ENCODE measurements at regions not wholly inside any gene's neighbourhood (a gene's known extent, or its start where the extent isn't known, plus 50 kb on each side); places are given as distances from the start of the nearest gene placed in this dataset.

GRCh38 chr5:5581080-5581479, 158.6 kb downstream of the ICE1 start:
- no peak for DNase-seq (ENCODE audit: low spot score)
- H3K27ac ChIP-seq, result no peak overlapping the region
- H3K4me3 ChIP-seq, result no peak overlapping the region
- 83% methylated on average over 3 of the region's 3 CpGs for WGBS
- H3K27me3 ChIP-seq (replicated peaks; ENCODE audit: insufficient read depth), result no peaks in the 10 kb centered on the region
- H3K36me3 ChIP-seq, result no peaks in the 10 kb centered on the region
- H3K9me3 ChIP-seq, result no peaks in the 10 kb centered on the region
- intact Hi-C loops (cut with DNase I), result no loop called here
- no peaks in the 10 kb centered on the region for H3K4me1 ChIP-seq (replicated peaks)
- no peak for TF ChIP-seq CTCF (IDR thresholded peaks at IDR 0.05)
- no peak for TF ChIP-seq POLR2A (IDR thresholded peaks at IDR 0.05)
- no peak for TF ChIP-seq POLR2AphosphoS5 (IDR thresholded peaks at IDR 0.05)

GRCh38 chr5:5576744-5577143, 154.3 kb downstream of the ICE1 start:
- Histone ChIP-seq H3K27ac (no peak overlapping the region), H3K4me1 (replicated peaks) (no peaks in the 10 kb centered on the region), H3K36me3 (no peaks in the 10 kb centered on the region), H3K27me3 (replicated peaks; ENCODE audit: insufficient read depth) (no peaks in the 10 kb centered on the region), H3K4me3 (no peak overlapping the region), H3K9me3 (no peaks in the 10 kb centered on the region)
- intact Hi-C loops (cut with DNase I), result loop anchor here (10.0 kb wide), 1 partner anchor 78 kb away; no protein-coding TSS in a partner anchor
- DNase-seq (ENCODE audit: low spot score), result no peak
- WGBS, result 90% methylated on average over 6 of the region's 6 CpGs
- TF ChIP-seq CTCF (IDR thresholded peaks at IDR 0.05) (no peak), POLR2A (IDR thresholded peaks at IDR 0.05) (no peak), POLR2AphosphoS5 (IDR thresholded peaks at IDR 0.05) (no peak)

GRCh38 chr5:5575461-5575860, 153.0 kb downstream of the ICE1 start:
- TF ChIP-seq POLR2AphosphoS5 (IDR thresholded peaks at IDR 0.05) (no peak), CTCF (IDR thresholded peaks at IDR 0.05) (no peak), POLR2A (IDR thresholded peaks at IDR 0.05) (no peak)
- Histone ChIP-seq H3K9me3 (no peaks in the 10 kb centered on the region), H3K27ac (no peak overlapping the region), H3K36me3 (no peaks in the 10 kb centered on the region), H3K4me1 (replicated peaks) (no peaks in the 10 kb centered on the region), H3K27me3 (replicated peaks; ENCODE audit: insufficient read depth) (no peaks in the 10 kb centered on the region), H3K4me3 (no peak overlapping the region)
- WGBS, result 86% methylated on average over 2 of the region's 2 CpGs
- DNase-seq (ENCODE audit: low spot score), result no peak
- intact Hi-C loops (cut with DNase I), result loop anchor here (10.0 kb wide), 1 partner anchor 79 kb away; no protein-coding TSS in a partner anchor

- H3K4me3 ChIP-seq, result no peak overlapping the region
- 79% methylated on average over 15 of the region's 15 CpGs for WGBS
- TF ChIP-seq POLR2AphosphoS5 (IDR thresholded peaks at IDR 0.05) (no peak), CTCF (IDR thresholded peaks at IDR 0.05) (no peak), POLR2A (IDR thresholded peaks at IDR 0.05) (no peak)
- H3K27me3 ChIP-seq (replicated peaks; ENCODE audit: insufficient read depth), result no peaks in the 10 kb centered on the region
- H3K9me3 ChIP-seq, result no peaks in the 10 kb centered on the region
- intact Hi-C loops (cut with DNase I), result loop anchor here (10.0 kb wide), 1 partner anchor 81 kb away; no protein-coding TSS in a partner anchor
- no peak for DNase-seq (ENCODE audit: low spot score)
- H3K36me3 ChIP-seq, result no peaks in the 10 kb centered on the region
- no peak overlapping the region for H3K27ac ChIP-seq
- no peaks in the 10 kb centered on the region for H3K4me1 ChIP-seq (replicated peaks)
Measured at GRCh38 chr5:5573798-5574380, 151.4 kb downstream of the ICE1 start.
